SIG-M5 treated with dmso at 0.1 percent for 504 hours (cell line): ENCODE measurements at regions not wholly inside any gene's neighbourhood (a gene's known extent, or its start where the extent isn't known, plus 50 kb on each side); places are given as distances from the start of the nearest gene placed in this dataset.

ENCODE experiments used
- DNase-seq: peaks from one replicate; lab custom pipeline; 2025; ENCODE audit not compliant: unreplicated experiment; lab: John Stamatoyannopoulos, UW

DNA sequence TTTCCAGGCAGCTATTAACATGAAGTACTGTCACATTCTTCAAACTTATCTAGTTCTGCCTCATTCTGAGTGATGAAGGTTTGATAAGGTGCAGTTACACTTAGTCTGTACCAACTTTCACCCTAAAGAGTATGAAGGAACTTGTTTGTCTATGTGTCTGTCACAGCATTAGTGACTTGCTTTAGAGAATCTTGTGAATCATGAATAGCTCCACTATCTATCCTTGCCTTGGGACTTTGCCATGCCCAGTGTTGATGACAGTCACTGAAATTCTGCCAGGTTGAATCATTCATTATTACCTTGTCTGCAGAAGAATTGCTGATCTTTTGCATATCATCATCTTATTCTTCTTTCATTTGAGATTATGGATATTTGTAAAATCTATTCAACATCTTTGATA is 50.9 kb upstream of the A1CF start:
- no peak for DNase-seq

DNA sequence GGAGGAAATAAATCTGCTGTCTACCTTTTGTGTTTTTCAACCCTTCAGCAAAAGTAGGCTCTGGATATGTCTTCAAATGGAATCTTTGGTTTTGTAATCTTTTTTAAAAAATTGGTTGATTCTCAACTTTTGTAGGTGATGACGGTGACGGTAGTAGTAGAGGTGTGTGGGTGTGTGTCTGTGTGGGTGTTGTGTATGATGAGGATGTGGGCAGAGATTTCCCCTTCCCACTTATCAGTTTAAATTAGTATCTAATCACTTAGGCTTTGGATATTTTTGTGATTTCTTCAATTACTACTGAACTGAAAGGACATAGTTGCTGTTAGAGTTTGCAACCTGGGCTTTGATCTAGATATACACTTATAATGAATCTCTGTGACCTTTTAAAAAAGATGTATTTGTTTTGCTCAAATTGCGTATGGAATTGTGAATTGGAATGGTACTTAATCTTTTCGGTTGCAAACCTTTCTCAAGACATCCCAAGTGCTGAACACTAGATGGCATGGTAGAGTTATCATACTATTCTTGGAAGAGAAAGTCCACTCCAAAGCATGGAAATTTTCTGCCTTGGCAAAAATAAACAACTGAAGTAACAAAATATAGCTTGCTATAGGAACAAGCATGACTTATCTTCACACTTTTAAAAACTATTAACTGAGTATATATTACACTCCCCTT is 51.9 kb upstream of the A1CF start:
- DNase-seq, result peak; percentile 12

- DNase-seq, result no peak
These were observed 56.2 kb upstream of the A1CF start for GRCh38 chr10:50941629-50942028.

- no peak for DNase-seq
These were observed 61.8 kb upstream of the A1CF start for GRCh38 chr10:50946991-50947781.

GRCh38 chr10:50951365-50951764 is 65.9 kb upstream of the A1CF start:
- DNase-seq, result no peak

DNA sequence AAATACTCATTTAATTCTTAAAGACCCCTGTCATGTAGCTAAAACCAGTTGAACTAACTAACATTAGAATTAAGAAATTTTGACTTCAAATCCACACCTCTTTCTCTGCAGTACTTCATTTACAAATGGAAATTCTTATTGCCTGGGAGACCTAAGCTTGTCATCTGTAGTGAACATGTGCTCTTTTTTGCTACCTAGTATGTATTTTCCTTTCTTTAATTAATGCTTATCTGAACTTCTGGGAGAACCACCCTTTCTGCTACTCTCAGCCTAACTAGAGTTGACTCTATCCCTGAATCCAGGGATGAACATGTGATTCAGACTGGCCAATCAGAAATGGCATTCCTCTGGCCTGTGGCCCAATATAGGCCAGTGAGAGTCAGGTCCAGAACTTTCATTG is 75.9 kb upstream of the A1CF start:
- DNase-seq, result no peak

DNA sequence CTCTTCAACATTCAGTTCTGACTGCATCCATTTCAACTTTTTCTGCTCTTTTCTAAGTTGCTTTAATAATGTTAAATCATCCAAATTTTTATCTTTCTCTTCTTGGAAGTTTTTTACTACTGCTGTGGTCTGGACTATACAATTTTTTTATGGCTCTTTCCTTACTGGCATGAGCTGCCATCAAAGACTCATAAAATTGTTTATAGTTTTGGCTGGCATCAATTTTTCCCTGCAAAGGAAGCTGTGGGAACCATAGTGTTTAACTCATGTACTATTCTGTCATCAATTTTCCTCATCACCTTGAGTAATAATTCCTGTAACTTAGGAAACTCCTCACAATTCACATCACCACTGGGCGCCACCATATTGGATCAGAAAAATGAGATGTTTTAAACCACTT is 77.6 kb upstream of the A1CF start:
- DNase-seq, result no peak

DNA sequence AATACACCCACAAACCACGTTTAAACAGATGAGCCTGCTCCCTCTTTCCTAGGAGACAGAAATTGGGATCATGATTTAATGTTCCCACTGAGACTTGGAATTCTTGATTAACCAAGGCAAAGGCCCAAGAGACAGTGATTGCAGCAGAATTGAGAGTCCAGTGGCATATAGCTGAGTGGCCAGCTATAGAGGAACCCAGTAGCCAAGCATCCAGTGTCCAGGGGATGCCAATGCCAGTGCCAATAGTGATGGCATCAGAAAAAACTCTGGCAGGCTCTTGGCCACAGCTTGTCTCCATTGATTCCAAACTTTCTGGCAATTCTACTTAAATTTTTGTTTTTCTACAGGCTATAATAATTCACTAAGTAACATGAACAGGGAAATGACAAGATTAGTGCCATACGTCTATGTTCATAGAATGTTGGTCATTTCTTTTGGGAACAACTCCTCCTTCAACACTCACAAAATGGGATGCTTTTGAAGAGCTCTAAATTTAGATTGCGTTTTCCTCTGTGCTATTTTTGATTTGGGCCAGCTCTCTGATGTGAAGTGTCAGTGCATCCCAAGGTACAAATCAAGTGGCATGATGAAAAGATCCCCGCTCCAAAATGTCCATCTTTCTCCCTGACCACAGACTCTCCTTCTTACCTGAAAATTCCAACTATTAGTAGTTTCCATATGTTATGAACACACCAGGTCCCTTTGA is 83.1 kb upstream of the A1CF start:
- no peak for DNase-seq

- no peak for DNase-seq
These were observed 87.2 kb upstream of the A1CF start for GRCh38 chr10:50972591-50972990.

DNA sequence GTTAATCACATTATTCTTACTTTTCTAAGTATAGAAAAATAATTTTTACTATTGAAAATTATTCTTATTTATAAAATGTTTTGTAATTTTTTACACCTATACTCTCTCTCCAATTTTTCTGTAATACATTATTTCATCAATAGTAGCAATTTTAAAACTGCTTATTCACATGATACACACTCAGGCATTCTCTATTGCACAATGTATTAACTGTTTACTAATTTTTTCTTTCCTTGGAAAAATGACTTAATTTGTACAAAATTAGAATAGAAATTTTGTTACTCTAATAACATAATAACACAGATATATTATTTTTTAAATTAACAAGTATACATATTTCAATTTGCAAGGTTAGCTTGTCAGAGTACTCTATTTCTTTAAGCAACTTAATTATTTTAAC is 92.9 kb upstream of the PRKG1 start:
- DNase-seq, result no peak

GRCh38 chr10:50981904-50982303 is 92.4 kb upstream of the PRKG1 start:
- no peak for DNase-seq

DNA sequence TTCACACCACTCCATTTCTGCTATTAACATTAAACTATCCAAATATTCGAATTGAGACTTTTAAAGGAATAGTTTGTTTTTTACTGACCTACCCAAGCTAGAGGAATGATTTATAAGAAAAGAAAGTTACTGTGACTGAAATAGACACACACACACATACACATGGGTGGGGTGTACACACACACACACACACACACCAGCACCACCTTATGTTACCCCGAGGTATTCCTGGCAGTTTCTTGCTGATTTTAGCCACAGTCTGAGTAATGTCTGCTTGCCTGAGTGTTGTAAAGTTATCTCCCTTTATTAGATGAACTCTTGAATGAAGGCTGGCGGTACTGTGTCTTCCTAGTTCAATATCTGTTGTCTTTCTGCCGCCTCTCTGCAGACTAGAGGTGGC is 91.3 kb upstream of the PRKG1 start:
- DNase-seq, result no peak

GRCh38 chr10:50987934-50988333 is 86.4 kb upstream of the PRKG1 start:
- no peak for DNase-seq

DNA sequence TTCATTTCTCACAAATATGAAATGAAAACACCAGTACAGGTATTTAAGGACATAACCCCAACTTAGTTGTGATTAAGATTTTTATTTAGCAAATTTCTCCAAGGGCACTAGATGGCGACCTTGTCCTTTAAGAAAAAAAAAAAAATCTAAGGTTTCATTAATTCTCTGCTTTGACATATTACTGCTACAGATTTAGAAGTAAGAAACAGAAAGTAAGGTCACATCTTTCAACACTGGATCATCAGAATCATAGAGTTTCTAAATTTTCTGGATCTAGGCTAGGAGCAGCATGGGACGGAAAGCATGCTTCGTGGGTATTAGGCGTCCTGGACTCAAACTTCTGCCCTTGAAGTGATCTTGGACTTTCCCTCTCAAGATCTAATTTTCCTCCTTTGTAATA is 85.5 kb upstream of the PRKG1 start:
- DNase-seq, result peak; percentile 6

- DNase-seq, result no peak
These were observed 83.5 kb upstream of the PRKG1 start for GRCh38 chr10:50990568-50991455.

GRCh38 chr10:50991456-50992355 is 82.6 kb upstream of the PRKG1 start:
- DNase-seq, result no peak

- no peak for DNase-seq
These were observed 81.9 kb upstream of the PRKG1 start for GRCh38 chr10:50992356-50992901.

- no peak for DNase-seq
These were observed 81.1 kb upstream of the PRKG1 start for GRCh38 chr10:50992972-50993766.

GRCh38 chr10:50993771-50994251 is 80.5 kb upstream of the PRKG1 start:
- DNase-seq, result no peak
